ENCODE measurements at regions not wholly inside any gene's neighbourhood (a gene's known extent, or its start where the extent isn't known, plus 50 kb on each side); places are given as distances from the start of the nearest gene placed in this dataset.
"Not testable (repeated sequence)": the region's sequence is repeated elsewhere in the genome, so short reads cannot be mapped to it uniquely, and the experiment has no call there.

DNA sequence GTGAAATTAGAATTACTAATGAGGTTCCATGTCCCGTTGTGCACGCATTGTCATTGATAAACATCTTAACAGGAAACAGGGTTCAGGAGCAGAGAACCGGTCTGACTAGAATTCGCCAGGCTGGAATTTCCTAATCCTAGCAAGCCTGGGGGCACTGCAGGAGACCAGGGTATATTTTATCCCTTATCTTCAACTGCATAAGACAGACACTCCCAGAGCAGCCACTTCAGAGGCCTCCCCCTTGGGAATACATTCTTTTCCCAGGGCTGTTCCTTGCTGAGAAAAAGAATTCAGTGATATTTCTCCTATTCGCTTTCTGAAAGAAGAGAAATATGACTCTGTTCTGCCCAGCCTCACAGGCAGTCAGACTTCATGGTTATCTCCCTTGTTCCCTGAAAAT is 416.6 kb upstream of the HTR2C start:
- TF ChIP-seq, protein P1, sequence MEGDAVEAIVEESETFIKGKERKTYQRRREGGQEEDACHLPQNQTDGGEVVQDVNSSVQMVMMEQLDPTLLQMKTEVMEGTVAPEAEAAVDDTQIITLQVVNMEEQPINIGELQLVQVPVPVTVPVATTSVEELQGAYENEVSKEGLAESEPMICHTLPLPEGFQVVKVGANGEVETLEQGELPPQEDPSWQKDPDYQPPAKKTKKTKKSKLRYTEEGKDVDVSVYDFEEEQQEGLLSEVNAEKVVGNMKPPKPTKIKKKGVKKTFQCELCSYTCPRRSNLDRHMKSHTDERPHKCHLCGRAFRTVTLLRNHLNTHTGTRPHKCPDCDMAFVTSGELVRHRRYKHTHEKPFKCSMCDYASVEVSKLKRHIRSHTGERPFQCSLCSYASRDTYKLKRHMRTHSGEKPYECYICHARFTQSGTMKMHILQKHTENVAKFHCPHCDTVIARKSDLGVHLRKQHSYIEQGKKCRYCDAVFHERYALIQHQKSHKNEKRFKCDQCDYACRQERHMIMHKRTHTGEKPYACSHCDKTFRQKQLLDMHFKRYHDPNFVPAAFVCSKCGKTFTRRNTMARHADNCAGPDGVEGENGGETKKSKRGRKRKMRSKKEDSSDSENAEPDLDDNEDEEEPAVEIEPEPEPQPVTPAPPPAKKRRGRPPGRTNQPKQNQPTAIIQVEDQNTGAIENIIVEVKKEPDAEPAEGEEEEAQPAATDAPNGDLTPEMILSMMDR (conservative IDR thresholded peaks at IDR 0.05; ENCODE audit: low read length), result not testable (repeated sequence)
- not testable (repeated sequence) for TF ChIP-seq EZH2phosphoT487 (IDR thresholded peaks at IDR 0.05; ENCODE audit: borderline replicate concordance, low read depth, low read length)

Data from OCI-LY7 (cell line).